MCF 10A (cell line): ENCODE measurements at regions not wholly inside any gene's neighbourhood (a gene's known extent, or its start where the extent isn't known, plus 50 kb on each side); places are given as distances from the start of the nearest gene placed in this dataset.
"Not testable (repeated sequence)": the region's sequence is repeated elsewhere in the genome, so short reads cannot be mapped to it uniquely, and the experiment has no call there.

Source experiments
- BruUV-seq: library from RNA; stranded (reverse); fragments of 400-500 nt; replicated peaks from 2 replicates; lab custom pipeline; 2021; lab: Mats Ljungman, UMichigan
- CTCF ChIA-PET: fragments of 300-600 bp; sonication (Branson Sonifier 250); formaldehyde crosslinking; extraction: SDS; loops from one replicate; lab custom pipeline; 2021; ENCODE audit warnings: antibody characterized with exemption, inconsistent platforms; lab: Yijun Ruan, JAX
- POLR2A ChIA-PET: fragments of 300-600, 350-650 bp; sonication (Branson Sonifier 250); formaldehyde crosslinking; extraction: SDS; loops from one replicate; lab custom pipeline; 2020; ENCODE audit warnings: antibody characterized with exemption, inconsistent platforms; lab: Yijun Ruan, JAX
- DNase-seq: peaks from one replicate; pipeline ENCODE4 v3.0.0-alpha.2; 2018; ENCODE audit not compliant: unreplicated experiment
- H3K27ac Mint-ChIP-seq: one replicate; pipeline ENCODE4 v1.8.0; 2022; ENCODE audit warnings: mild to moderate bottlenecking, low read depth, mixed read lengths; ENCODE audit not compliant: unreplicated experiment
- H3K27me3 Mint-ChIP-seq: one replicate; pipeline ENCODE4 v1.8.0; 2022; ENCODE audit warnings: mixed read lengths; ENCODE audit not compliant: insufficient read depth, unreplicated experiment
- H3K36me3 Mint-ChIP-seq: one replicate; pipeline ENCODE4 v1.8.0; 2022; ENCODE audit warnings: mild to moderate bottlenecking, moderate library complexity, mixed read lengths; ENCODE audit not compliant: insufficient read depth, unreplicated experiment
- H3K4me1 Mint-ChIP-seq: one replicate; pipeline ENCODE4 v1.8.0; 2022; ENCODE audit warnings: mixed read lengths; ENCODE audit not compliant: insufficient read depth, unreplicated experiment
- H3K4me3 Mint-ChIP-seq: one replicate; pipeline ENCODE4 v1.8.0; 2022; ENCODE audit warnings: mild to moderate bottlenecking, moderate library complexity, mixed read lengths; ENCODE audit not compliant: unreplicated experiment
- H3K9me3 Mint-ChIP-seq: one replicate; pipeline ENCODE4 v1.8.0; 2022; ENCODE audit warnings: mixed read lengths; ENCODE audit not compliant: unreplicated experiment
- intact Hi-C: fragments of 100-400 bp; cut with micrococcal nuclease; formaldehyde crosslinking; loops from 2 replicates; pipeline ENCODE4 v1.14.1; 2022
- TF ChIP-seq, protein P1 (sequence below): fragments of 200-600 bp; IDR thresholded peaks from one replicate; pipeline ENCODE4 v1.8.0; 2022; ENCODE audit warnings: antibody characterized with exemption, mild to moderate bottlenecking; ENCODE audit not compliant: unreplicated experiment

DNA sequence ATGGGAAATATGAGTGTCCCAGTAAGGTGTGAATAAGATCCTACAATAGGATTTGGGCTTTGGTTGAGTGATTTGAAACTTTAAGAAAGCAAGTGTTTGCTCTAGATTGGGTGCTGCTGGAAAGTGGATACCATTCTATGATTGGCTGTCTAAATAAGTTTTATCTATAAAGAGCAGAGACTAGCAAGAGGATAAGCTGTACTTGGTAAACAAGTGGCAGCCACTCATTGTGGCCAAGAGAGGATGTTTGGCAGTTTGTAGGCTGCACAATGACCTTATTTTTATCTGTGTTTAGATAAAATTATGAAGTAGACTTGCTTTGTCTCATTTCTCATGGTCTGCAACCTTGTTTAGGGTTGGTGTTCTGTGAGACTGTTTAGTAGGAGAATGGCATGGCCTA lies 341.6 kb upstream of the PIK3R1 start:
- intact Hi-C loops = no loop called here
- H3K27ac Mint-ChIP-seq = no peak overlapping the region
- no peaks in the 10 kb centered on the region for H3K36me3 Mint-ChIP-seq
- peaks cover 7% of the 10 kb centered on the region for H3K9me3 Mint-ChIP-seq
- TF ChIP-seq, protein P1, sequence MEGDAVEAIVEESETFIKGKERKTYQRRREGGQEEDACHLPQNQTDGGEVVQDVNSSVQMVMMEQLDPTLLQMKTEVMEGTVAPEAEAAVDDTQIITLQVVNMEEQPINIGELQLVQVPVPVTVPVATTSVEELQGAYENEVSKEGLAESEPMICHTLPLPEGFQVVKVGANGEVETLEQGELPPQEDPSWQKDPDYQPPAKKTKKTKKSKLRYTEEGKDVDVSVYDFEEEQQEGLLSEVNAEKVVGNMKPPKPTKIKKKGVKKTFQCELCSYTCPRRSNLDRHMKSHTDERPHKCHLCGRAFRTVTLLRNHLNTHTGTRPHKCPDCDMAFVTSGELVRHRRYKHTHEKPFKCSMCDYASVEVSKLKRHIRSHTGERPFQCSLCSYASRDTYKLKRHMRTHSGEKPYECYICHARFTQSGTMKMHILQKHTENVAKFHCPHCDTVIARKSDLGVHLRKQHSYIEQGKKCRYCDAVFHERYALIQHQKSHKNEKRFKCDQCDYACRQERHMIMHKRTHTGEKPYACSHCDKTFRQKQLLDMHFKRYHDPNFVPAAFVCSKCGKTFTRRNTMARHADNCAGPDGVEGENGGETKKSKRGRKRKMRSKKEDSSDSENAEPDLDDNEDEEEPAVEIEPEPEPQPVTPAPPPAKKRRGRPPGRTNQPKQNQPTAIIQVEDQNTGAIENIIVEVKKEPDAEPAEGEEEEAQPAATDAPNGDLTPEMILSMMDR = no peak
- no peak for DNase-seq
- POLR2A ChIA-PET = interaction anchor here (1.1 to 1.3 kb wide), 3 partner anchors 16 to 31 kb away, joined by 3 read pairs; no protein-coding TSS in a partner anchor
- no peaks in the 10 kb centered on the region for H3K27me3 Mint-ChIP-seq
- H3K4me3 Mint-ChIP-seq = no peak overlapping the region
- BruUV-seq = no TSS peak
- peaks cover 10% of the 10 kb centered on the region for H3K4me1 Mint-ChIP-seq
- CTCF ChIA-PET = no interaction called here

DNA sequence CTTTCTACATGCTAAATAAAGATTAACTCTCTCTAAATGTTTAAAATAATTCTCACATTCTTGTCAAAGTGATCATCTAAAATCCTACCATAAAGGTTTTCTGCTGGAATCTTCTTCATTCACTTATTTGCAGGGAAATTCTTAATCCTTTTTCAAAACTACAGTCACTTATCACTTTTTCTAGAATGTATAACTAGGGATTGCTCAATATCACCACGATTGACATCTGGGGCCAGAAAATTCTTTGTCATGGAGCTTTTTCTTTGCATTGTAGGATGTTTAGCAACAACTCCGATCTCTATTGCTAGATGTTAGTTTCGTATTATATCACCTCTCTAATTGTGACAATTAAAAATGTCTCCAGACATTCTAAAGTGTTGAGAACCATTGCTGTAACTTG lies 344.9 kb upstream of the PIK3R1 start:
- intact Hi-C loops = no loop called here
- no peak overlapping the region for H3K27ac Mint-ChIP-seq
- TF ChIP-seq, protein P1 = no peak
- no peaks in the 10 kb centered on the region for H3K9me3 Mint-ChIP-seq
- H3K4me3 Mint-ChIP-seq = no peak overlapping the region
- BruUV-seq = no TSS peak
- no peaks in the 10 kb centered on the region for H3K27me3 Mint-ChIP-seq
- POLR2A ChIA-PET = no interaction called here
- CTCF ChIA-PET = no interaction called here
- no peaks in the 10 kb centered on the region for H3K4me1 Mint-ChIP-seq
- no peaks in the 10 kb centered on the region for H3K36me3 Mint-ChIP-seq
- DNase-seq = no peak

DNA sequence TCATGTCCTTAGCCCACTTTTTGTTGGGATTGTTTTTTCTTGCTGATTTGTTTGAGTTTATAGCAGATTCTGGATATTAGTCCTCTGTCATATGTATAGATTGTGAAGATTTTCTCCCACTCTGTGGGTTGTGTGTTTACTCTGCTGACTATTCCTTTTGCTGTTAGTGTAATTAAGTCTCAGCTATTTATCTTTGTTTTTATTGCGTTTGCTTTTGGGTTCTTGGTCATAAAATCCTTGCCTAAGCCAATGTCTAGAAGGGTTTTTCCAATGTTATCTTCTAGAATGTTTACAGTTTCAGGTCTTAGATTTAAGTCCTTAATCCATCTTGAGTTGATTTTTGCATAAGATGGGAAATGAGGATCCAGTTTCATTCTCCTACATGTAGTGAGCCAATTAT lies 351.2 kb upstream of the PIK3R1 start:
- H3K9me3 Mint-ChIP-seq, H3K4me1 Mint-ChIP-seq, CTCF ChIA-PET, H3K36me3 Mint-ChIP-seq, H3K4me3 Mint-ChIP-seq, H3K27ac Mint-ChIP-seq, intact Hi-C loops, DNase-seq, BruUV-seq, H3K27me3 Mint-ChIP-seq, POLR2A ChIA-PET: not testable (repeated sequence)

DNA sequence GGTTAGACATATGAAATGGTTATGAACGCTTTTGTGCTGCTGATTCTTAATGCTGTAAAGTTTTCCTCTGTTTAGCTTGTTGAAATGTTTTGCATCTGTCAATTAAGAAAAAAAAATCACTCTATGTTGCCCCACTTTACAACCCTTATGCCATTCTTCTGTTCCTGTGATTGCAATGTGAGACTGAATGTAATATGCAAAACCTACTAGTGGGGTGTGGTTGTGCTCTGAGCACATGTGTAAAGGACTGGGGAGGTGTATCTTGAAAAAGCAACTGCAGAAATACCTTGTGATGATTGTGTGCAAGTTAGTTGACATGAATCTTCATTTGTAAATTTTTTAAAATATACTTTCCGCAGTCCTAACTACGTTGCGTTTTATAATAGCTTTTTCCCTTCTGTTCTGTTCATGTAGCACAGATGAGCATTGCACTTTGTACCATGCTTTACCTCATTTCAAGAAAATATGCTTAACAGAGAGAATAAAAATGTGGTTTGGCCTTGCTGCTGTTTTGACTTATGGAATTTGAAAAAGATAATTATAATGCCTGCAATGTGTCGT lies 357.0 kb upstream of the PIK3R1 start:
- Mint-ChIP-seq H3K27ac (no peak overlapping the region), H3K36me3 (no peaks in the 10 kb centered on the region), H3K27me3 (no peaks in the 10 kb centered on the region), H3K9me3 (peaks cover 7% of the 10 kb centered on the region), H3K4me1 (no peaks in the 10 kb centered on the region), H3K4me3 (no peak overlapping the region)
- TF ChIP-seq, protein P1 = no peak
- intact Hi-C loops = no loop called here
- ChIA-PET POLR2A (interaction anchor here (0.7 to 1.9 kb wide), 3 partner anchors 15 to 429 kb away, joined by 3 to 4 read pairs (median 3); no protein-coding TSS in a partner anchor), CTCF (no interaction called here)
- DNase-seq = no peak
- BruUV-seq = no TSS peak
